AG04450 (cell line): ENCODE measurements at regions not wholly inside any gene's neighbourhood (a gene's known extent, or its start where the extent isn't known, plus 50 kb on each side); places are given as distances from the start of the nearest gene placed in this dataset.

Source experiments
- CTCF ChIA-PET: fragments of 300-600, 350-600 bp; formaldehyde crosslinking; extraction: SDS; loops from one replicate; lab custom pipeline; 2022; ENCODE audit warnings: antibody characterized with exemption, inconsistent platforms; lab: Charles Lee
- POLR2A ChIA-PET: fragments of 350-600 bp; formaldehyde crosslinking; extraction: SDS; loops from one replicate; lab custom pipeline; 2021; ENCODE audit warnings: antibody characterized with exemption, inconsistent platforms; lab: Yijun Ruan, JAX
- DNase-seq: peaks from one replicate; pipeline ENCODE4 v3.0.0-alpha.2; 2011; ENCODE audit warnings: low read depth, low spot score
- H3K27ac ChIP-seq: one replicate; pipeline ENCODE4 v1.5.1; 2012; ENCODE audit warnings: low read depth, low read length, control low read depth
- H3K27me3 ChIP-seq: one replicate; pipeline ENCODE4 v1.6.0; 2012; ENCODE audit warnings: low read length; ENCODE audit not compliant: control insufficient read depth, insufficient read depth
- H3K4me3 ChIP-seq: 2 replicates; pipeline ENCODE4 v1.5.1; 2011; ENCODE audit warnings: mild to moderate bottlenecking, low read depth, low read length, control low read depth
- H3K9me3 ChIP-seq: 2 replicates; pipeline ENCODE4 v1.5.1; 2012; ENCODE audit warnings: low read length; ENCODE audit not compliant: control insufficient read depth, insufficient read depth
- CTCF ChIP-seq: IDR thresholded peaks from 2 replicates; pipeline ENCODE4 v1.5.1; 2011; ENCODE audit warnings: low read depth, low read length, control low read depth, inconsistent platforms

GRCh38 chr1:82921759-82922158 is 1077.2 kb downstream of the TTLL7 start:
- CTCF ChIA-PET = no interaction called here
- DNase-seq = no peak
- TF ChIP-seq CTCF = no peak

GRCh38 chr1:82920418-82921248 is 1078.3 kb downstream of the TTLL7 start:
- TF ChIP-seq CTCF = no peak
- POLR2A ChIA-PET = no interaction called here
- CTCF ChIA-PET = no interaction called here
- Histone ChIP-seq H3K27me3 (no peaks in the 10 kb centered on the region), H3K9me3 (no peaks in the 10 kb centered on the region), H3K4me3 (no peak overlapping the region), H3K27ac (no peak overlapping the region)
- DNase-seq = no peak

More at GRCh38 chr1:82921759-82922158, 1077.2 kb downstream of the TTLL7 start:
- no peaks in the 10 kb centered on the region for H3K27me3 ChIP-seq
- no peak overlapping the region for H3K27ac ChIP-seq
- no peaks in the 10 kb centered on the region for H3K9me3 ChIP-seq
- POLR2A ChIA-PET = no interaction called here
- no peak overlapping the region for H3K4me3 ChIP-seq

GRCh38 chr1:82919837-82920236 is 1079.1 kb downstream of the TTLL7 start:
- no peaks in the 10 kb centered on the region for H3K27me3 ChIP-seq
- ChIA-PET CTCF (no interaction called here), POLR2A (no interaction called here)
- H3K4me3 ChIP-seq = no peak overlapping the region
- TF ChIP-seq CTCF = no peak
- no peaks in the 10 kb centered on the region for H3K9me3 ChIP-seq
- no peak overlapping the region for H3K27ac ChIP-seq
- no peak for DNase-seq

GRCh38 chr1:82907313-82907712 is 1091.6 kb downstream of the TTLL7 start:
- H3K27ac ChIP-seq = no peak overlapping the region
- H3K4me3 ChIP-seq = no peak overlapping the region
- POLR2A ChIA-PET = no interaction called here
- H3K27me3 ChIP-seq = no peaks in the 10 kb centered on the region
- no peak for DNase-seq
- CTCF ChIA-PET = no interaction called here
- no peak for TF ChIP-seq CTCF
- H3K9me3 ChIP-seq = no peaks in the 10 kb centered on the region

GRCh38 chr1:82903626-82904025 is 1095.3 kb downstream of the TTLL7 start:
- Histone ChIP-seq H3K27me3 (no peaks in the 10 kb centered on the region), H3K9me3 (no peaks in the 10 kb centered on the region), H3K27ac (no peak overlapping the region), H3K4me3 (no peak overlapping the region)
- DNase-seq = no peak
- POLR2A ChIA-PET = no interaction called here
- TF ChIP-seq CTCF = no peak
- CTCF ChIA-PET = no interaction called here
